GM13976 (cell line): ENCODE measurements at regions not wholly inside any gene's neighbourhood (a gene's known extent, or its start where the extent isn't known, plus 50 kb on each side); places are given as distances from the start of the nearest gene placed in this dataset.

Experiments used
- DNase-seq: peaks from one replicate; pipeline ENCODE4 v3.0.0; 2012; ENCODE audit warnings: low spot score
- CTCF ChIP-seq: IDR thresholded peaks from 2 replicates; pipeline ENCODE4 v1.5.1; 2012; ENCODE audit warnings: borderline replicate concordance, mild to moderate bottlenecking; ENCODE audit not compliant: insufficient read depth; ENCODE audit errors: extremely low read depth, missing control alignments, control extremely low read depth
- in situ Hi-C: fragments of 300-500 bp; cut with MboI; formaldehyde crosslinking; loops from one replicate; pipeline ENCODE4 v1.12.0; 2022; ENCODE audit warnings: low sequenced_read_pairs, mixed read lengths, inconsistent platforms; ENCODE audit not compliant: unreplicated experiment

GRCh38 chr6:114432400-114432799 is 89.6 kb upstream of the HS3ST5 start:
- DNase-seq: no peak
- TF ChIP-seq CTCF: no peak
- in situ Hi-C loops: no loop called here

- in situ Hi-C loops: no loop called here
- DNase-seq: no peak
- TF ChIP-seq CTCF: no peak
Observed at GRCh38 chr6:114431641-114432040, 88.8 kb upstream of the HS3ST5 start.

- no peak for TF ChIP-seq CTCF
- no peak for DNase-seq
- in situ Hi-C loops: no loop called here
Observed at GRCh38 chr6:114430534-114431124, 87.8 kb upstream of the HS3ST5 start.

GRCh38 chr6:114428341-114428740 is 85.5 kb upstream of the HS3ST5 start:
- in situ Hi-C loops: no loop called here
- DNase-seq: no peak
- no peak for TF ChIP-seq CTCF

- DNase-seq: no peak
- in situ Hi-C loops: no loop called here
- TF ChIP-seq CTCF: no peak
Observed at GRCh38 chr6:114421199-114421598, 78.4 kb upstream of the HS3ST5 start.

- in situ Hi-C loops: no loop called here
Observed at GRCh38 chr6:114419175-114419574, 76.4 kb upstream of the HS3ST5 start.

More at GRCh38 chr6:114419175-114419574, 76.4 kb upstream of the HS3ST5 start:
- no peak for TF ChIP-seq CTCF
- peak; percentile 27 for DNase-seq
